ENCODE measurements at regions not wholly inside any gene's neighbourhood (a gene's known extent, or its start where the extent isn't known, plus 50 kb on each side); places are given as distances from the start of the nearest gene placed in this dataset.
A peak's percentile ranks its signal among the peaks of the same experiment; 100 is the strongest.
"Not testable (repeated sequence)": the region's sequence is repeated elsewhere in the genome, so short reads cannot be mapped to it uniquely, and the experiment has no call there.

- no peak for DNase-seq
These were observed 89.1 kb upstream of the LIFR start for GRCh38 chr5:38645508-38645907.

DNA sequence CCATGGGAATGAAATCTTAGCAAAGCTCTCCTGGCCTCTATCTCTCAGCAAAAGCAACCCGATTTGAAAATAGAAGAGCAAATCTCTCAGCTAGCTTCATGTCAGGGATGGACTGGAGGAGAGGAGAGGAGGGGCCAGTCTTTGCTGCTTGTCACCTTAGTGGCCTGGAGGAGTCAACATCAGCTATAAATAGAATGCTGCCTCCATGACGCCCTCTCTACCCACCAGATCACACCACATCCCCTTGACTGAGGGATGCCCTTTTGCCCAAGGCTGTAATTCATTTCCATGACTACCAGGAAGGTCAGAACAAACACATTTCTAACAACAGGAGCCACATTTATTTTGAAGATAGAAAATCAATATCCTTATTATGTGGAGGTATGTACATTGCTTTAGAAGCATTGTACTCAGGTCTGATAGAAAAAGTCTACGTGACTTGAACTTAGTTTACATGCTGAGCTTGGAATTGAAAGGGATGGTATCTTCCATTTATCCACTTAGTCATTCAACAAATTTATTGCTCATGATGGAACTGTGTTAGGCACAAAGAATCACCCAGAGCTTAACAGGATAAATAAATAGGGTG, 92.4 kb upstream of the LIFR start:
- DNase-seq: no peak

- DNase-seq: no peak
These were observed 94.1 kb upstream of the LIFR start for GRCh38 chr5:38650540-38650939.

- no peak for DNase-seq
These were observed 94.5 kb upstream of the LIFR start for GRCh38 chr5:38650946-38651345.

DNA sequence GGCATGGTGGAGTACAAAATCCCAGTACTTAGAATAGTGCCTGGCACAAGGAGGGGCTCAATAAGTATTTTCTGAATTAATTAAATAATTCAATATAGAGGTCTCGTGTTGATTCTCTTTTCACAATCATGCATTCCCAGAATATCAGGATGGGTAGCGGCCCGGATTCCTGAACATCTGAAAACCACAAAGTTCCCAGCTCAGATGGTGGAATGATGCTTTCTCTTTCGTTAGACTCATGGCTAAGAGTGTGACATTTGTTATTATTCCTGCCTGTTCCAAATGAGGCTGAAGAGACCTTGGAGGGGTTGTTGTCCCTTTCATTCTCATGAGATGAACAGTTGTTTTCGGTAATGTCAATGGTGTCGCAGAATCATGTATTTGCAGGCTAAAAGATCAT, 95.4 kb upstream of the LIFR start:
- no peak for DNase-seq

DNA sequence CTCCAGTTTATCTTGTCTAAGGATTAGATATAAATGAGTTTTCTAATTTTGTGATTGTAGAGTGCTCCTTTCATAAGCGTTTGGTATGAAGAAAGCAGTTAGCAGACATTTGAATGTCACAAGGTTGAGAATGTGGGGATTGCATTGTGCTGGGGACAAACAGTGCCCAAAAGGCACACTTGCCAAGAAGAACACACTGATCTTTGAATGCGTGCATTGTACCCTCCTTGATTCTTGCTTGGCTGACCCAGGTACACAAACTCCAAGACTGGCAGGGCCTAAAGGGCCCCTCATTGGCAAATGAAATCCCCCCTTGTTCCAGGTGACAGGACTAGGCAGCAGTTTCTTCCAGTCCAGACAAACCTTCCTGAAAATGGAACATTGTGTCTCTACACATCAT, 96.9 kb upstream of the LIFR start:
- no peak for DNase-seq

GRCh38 chr5:38655691-38656090, 99.2 kb upstream of the LIFR start:
- DNase-seq: no peak

- no peak for DNase-seq
These were observed 100.1 kb upstream of the LIFR start for GRCh38 chr5:38656568-38656967.

DNA sequence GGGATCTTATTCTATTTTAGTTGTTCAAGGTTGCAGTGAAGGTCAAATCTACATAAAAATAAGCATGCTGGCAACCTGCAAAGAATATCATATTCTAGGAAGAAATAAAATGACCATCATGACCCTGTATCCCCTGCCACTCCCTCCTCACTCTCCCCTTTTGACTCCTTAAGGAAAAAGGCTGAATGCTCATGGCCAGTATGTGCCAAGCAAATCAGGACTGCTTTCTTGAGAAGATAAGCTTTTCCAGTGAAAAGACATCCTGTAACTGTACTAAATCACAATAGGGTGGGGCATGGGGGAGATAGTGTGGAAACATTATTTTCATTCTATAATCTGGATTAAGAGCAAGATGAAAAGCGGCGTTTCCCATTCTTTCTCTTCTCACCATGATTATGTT, 100.6 kb upstream of the LIFR start:
- DNase-seq: no peak

DNA sequence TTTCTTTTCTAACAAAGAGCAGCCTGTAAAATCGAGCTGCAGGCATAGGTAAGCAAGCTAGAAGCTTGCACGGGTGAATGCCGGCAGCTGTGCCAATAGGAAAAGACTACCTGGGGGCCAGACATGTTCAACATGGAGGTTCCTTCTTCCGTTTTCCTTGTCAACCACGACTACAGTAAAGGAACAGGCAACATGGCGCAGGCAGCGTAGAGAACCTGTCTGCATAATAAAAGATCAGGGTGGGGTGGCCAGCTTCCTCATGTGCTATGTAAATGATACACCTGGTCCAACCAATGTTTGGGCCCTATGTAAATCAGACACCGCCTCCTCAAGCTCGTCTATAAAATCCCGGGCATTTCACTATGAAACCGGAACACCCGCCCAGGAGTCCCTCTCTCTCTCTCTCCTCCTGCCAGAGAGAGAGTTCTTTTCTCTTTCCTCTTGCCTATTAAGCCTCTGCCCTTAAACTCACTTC, 103.8 kb upstream of the LIFR start:
- DNase-seq: peak; percentile 71

DNA sequence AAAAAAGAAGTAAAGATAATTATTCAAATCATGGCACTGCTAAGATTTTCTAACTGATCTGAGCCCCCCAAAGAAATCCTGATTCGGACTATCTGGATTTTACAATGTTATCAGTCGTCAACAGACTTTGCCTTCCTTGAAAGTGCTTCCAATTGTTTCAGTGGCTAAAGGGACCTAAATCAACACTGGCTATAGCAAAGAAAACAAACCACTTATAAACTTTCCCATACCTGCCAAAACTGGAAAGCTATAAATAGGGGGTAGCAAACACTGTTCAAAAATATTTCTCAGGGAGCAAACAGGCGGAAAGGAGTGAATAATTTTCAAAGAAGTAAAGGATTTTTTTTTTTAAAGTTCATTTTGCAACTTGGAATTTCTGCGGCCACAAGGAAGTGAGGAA, 105.6 kb upstream of the LIFR start:
- no peak for DNase-seq

- DNase-seq: no peak
These were observed 106.8 kb upstream of the LIFR start for GRCh38 chr5:38663249-38663648.

GRCh38 chr5:38666668-38667498, 110.4 kb upstream of the LIFR start:
- DNase-seq: no peak

- DNase-seq: no peak
These were observed 111.0 kb upstream of the LIFR start for GRCh38 chr5:38667499-38667776.

- DNase-seq: no peak
These were observed 113.0 kb upstream of the LIFR start for GRCh38 chr5:38669361-38669880.

DNA sequence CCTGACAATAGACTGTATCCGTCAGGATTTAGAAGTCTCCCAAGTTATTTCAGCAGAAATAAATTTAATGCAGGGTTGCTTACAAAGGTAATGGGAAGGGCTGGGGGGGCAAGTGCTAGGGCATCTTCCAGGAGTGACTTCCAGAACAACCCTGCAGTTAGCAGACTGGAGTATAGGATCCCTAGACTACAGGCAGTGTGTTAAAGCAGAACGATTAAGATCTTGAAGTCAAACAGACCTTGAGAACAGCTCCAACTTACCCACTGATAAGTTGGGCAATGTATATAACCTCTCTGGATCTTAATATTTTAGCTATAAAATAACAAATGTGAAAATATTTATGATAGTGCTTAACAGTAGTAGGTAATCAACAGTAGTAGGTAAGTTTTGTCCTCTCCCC, 113.6 kb upstream of the LIFR start:
- DNase-seq: no peak

GRCh38 chr5:38670878-38671277, 114.4 kb upstream of the LIFR start:
- DNase-seq: no peak

GRCh38 chr5:38672059-38672788, 115.8 kb upstream of the LIFR start:
- no peak for DNase-seq

DNA sequence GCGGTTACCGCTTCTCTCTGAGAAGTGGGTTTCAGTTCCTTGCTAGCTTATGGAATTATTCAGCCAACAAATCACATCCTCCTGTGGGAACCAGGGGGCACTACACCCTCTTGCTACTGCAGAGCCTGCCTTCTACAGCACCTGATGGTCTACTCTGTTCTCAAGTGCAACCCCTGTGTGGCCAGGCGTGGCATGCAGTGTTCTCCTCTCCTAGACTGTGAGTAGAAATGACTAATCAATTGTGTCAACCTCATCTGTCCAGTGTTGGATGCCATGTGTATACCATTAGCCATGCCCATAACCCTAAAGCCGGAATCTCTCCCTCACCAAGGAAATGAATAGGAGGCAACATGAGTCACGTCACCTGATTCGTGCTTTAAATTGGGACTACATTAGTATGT, 117.2 kb upstream of the LIFR start:
- DNase-seq: no peak

- no peak for DNase-seq
These were observed 119.0 kb upstream of the LIFR start for GRCh38 chr5:38675443-38675842.

DNA sequence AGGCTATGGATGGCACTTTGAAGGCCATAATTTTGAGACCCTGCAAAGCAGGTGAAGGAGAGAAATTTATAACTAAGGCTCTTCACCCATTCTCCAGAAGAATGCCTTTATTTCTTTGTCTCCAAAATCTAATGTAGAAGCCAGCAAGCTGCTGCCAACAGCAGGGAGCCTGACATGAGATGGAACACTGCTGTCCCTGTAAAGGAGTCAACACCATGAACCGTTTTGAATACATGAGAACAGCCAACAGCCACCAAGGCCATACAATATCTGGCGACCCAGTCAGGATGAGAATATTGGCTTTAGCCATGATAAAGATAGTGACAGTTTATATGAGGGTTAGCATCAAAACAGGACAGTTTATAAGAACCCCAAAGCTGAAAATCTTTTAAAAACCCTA, 121.2 kb upstream of the LIFR start:
- DNase-seq: no peak

DNA sequence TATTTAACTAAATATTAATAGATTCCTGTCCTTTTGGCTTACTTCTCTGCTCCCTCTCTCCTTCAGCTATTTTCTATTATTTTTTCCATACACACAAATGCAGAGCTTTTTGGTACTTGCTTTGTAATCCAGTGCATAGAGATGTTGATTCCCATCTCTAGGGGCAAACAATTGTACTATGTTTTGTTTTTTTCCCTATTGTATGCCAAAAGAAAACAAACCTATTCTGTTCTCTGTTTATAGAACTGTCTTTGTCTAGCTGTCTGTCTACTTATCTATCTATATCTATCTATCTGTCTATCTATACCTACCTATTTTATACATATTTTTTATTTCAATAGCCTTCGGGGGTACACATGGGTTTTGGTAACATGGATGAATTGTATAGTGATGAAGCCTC, 121.6 kb upstream of the LIFR start:
- no peak for DNase-seq

GRCh38 chr5:38678697-38679096, 122.3 kb upstream of the LIFR start:
- not testable (repeated sequence) for DNase-seq
